ENCODE measurements at regions not wholly inside any gene's neighbourhood (a gene's known extent, or its start where the extent isn't known, plus 50 kb on each side); places are given as distances from the start of the nearest gene placed in this dataset.

GRCh38 chr12:58421990-58422389 lies 480.6 kb downstream of the ATP23 start (continued):
- TF ChIP-seq ZBTB33 (IDR thresholded peaks at IDR 0.05; ENCODE audit: extremely low read depth, insufficient replicate concordance, low read length) (no peak), JUND (IDR thresholded peaks at IDR 0.05) (no peak), CBX3 (IDR thresholded peaks at IDR 0.05; ENCODE audit: low read depth) (no peak)

- Histone ChIP-seq H3K9ac (ENCODE audit: low read length) (peak overlapping the region; percentile 32), H4K20me1 (ENCODE audit: insufficient read depth) (no peaks in the 10 kb centered on the region), H3K79me2 (ENCODE audit: insufficient read depth, low read length) (no peaks in the 10 kb centered on the region), H3K27me3 (ENCODE audit: insufficient read depth, low read length) (no peaks in the 10 kb centered on the region), H3K4me1 (ENCODE audit: control insufficient read depth in 1 of 2, insufficient read depth in 2 of 2, low read length in 2 of 2) (peaks cover 19 to 27% of the 10 kb centered on the region in 2 experiments), H3K9me2 (ENCODE audit: insufficient read depth) (no peaks in the 10 kb centered on the region), H3K4me3 (replicated peaks in 1 of 2; ENCODE audit: low read depth in 1 of 2, low read length in 2 of 2) (peak overlapping the region in 1 of 2 experiments; percentile 33; a peak in 2 of 4 replicates), H2AFZ (ENCODE audit: low read depth, low read length, poor library complexity, severe bottlenecking) (peak overlapping the region; percentile 96), H3K36me3 (ENCODE audit: control insufficient read depth in 1 of 2, insufficient read depth in 2 of 2, low read length in 2 of 2) (no peaks in the 10 kb centered on the region), H3K9me3 (ENCODE audit: control insufficient read depth in 1 of 2, insufficient read depth in 1 of 2, low read depth in 1 of 2, low read length in 2 of 2) (no peaks in the 10 kb centered on the region; a peak in 1 of 4 replicates), H3K27ac (ENCODE audit: low read depth, low read length) (peak overlapping the region; percentile 57), H3K4me2 (ENCODE audit: low read length) (peak overlapping the region; percentile 59)
- intact Hi-C loops (cut with micrococcal nuclease), result no loop called here
- RAD21 ChIA-PET (ENCODE audit: low non-redundant PET in 1 of 2, low total read pairs in 2 of 2, uncharacterized antibody in 2 of 2, unreplicated experiment in 2 of 2), result no interaction called here
- DNase-seq (ENCODE audit: low read depth, low spot score), result no peak
- CTCF ChIA-PET, result interaction anchor here (0.5 to 1.7 kb wide), 2 partner anchors 14 to 19 kb away, joined by 3 to 6 read pairs; no protein-coding TSS in a partner anchor
- peak; percentile 19 for ATAC-seq
- no peak for TF ChIP-seq CEBPB (IDR thresholded peaks at IDR 0.05; ENCODE audit: low read depth)
- TF ChIP-seq POLR2A (IDR thresholded peaks at IDR 0.05; ENCODE audit: borderline replicate concordance, extremely low read depth, insufficient read depth, insufficient read length), result no peak
- no peak for TF ChIP-seq ZNF274 (IDR thresholded peaks at IDR 0.05; ENCODE audit: low read depth, low read length)
- no peak for TF ChIP-seq REST (IDR thresholded peaks at IDR 0.05; ENCODE audit: low read depth)
- TF ChIP-seq CTCF (IDR thresholded peaks at IDR 0.05 in 2 of 3, conservative IDR thresholded peaks at IDR 0.05 in 1 of 3; ENCODE audit: borderline replicate concordance in 1 of 3, insufficient read depth in 1 of 3, low read depth in 2 of 3, low read length in 2 of 3), result no peak
- no peak for TF ChIP-seq SP1 (IDR thresholded peaks at IDR 0.05; ENCODE audit: low read depth)
- TF ChIP-seq ATF3 (IDR thresholded peaks at IDR 0.05), result no peak
- no peak for TF ChIP-seq TCF7L2 (IDR thresholded peaks at IDR 0.05; ENCODE audit: borderline replicate concordance, extremely low read depth, insufficient read depth, insufficient read length)
- POLR2A ChIA-PET, result interaction anchor here (1.1 to 1.2 kb wide), 2 partner anchors 11 kb away, joined by 3 to 4 read pairs; no protein-coding TSS in a partner anchor
- no TSS peak for BruUV-seq (replicated peaks)
Observed at GRCh38 chr12:58424735-58425392, 483.5 kb downstream of the ATP23 start.
